ENCODE measurements at regions not wholly inside any gene's neighbourhood (a gene's known extent, or its start where the extent isn't known, plus 50 kb on each side); places are given as distances from the start of the nearest gene placed in this dataset.

DNA sequence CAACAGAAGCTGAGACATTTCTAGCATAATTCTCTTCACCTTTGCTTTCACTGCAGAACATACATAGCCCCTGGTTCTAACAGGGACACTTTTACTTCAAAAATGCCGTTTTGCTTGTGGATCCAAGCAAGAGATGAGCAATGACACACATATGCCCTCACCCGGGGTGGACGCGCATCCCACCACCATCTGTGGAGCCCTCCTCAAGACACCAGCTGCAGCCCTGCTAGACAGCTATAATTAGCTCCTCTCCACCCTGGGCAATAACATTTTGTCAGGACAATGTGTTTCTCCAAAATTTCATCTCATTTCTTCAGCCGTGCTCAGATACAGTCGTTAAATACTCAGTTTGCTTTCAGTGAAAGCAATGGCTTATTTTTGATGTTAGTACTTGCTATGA lies 368.7 kb upstream of the RAB6C start:
- H3K4me3 ChIP-seq (ENCODE audit: insufficient read depth, low read length), result no peak overlapping the region
- no peak overlapping the region for H3K4me2 ChIP-seq (ENCODE audit: insufficient read depth, low read length)
- TF ChIP-seq, protein P1, sequence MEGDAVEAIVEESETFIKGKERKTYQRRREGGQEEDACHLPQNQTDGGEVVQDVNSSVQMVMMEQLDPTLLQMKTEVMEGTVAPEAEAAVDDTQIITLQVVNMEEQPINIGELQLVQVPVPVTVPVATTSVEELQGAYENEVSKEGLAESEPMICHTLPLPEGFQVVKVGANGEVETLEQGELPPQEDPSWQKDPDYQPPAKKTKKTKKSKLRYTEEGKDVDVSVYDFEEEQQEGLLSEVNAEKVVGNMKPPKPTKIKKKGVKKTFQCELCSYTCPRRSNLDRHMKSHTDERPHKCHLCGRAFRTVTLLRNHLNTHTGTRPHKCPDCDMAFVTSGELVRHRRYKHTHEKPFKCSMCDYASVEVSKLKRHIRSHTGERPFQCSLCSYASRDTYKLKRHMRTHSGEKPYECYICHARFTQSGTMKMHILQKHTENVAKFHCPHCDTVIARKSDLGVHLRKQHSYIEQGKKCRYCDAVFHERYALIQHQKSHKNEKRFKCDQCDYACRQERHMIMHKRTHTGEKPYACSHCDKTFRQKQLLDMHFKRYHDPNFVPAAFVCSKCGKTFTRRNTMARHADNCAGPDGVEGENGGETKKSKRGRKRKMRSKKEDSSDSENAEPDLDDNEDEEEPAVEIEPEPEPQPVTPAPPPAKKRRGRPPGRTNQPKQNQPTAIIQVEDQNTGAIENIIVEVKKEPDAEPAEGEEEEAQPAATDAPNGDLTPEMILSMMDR (IDR thresholded peaks at IDR 0.05; ENCODE audit: extremely low read depth, low read depth, low read length), result no peak
- no peaks in the 10 kb centered on the region for H3K79me2 ChIP-seq (ENCODE audit: insufficient read depth, low read length)
- H3K27ac ChIP-seq (ENCODE audit: low read depth, low read length), result no peak overlapping the region
- no peaks in the 10 kb centered on the region for H4K20me1 ChIP-seq (ENCODE audit: insufficient read depth, low read length)
- no peaks in the 10 kb centered on the region for H3K36me3 ChIP-seq (ENCODE audit: insufficient read depth, low read length)
- no peak overlapping the region for H2AFZ ChIP-seq (ENCODE audit: low read length)
- no peaks in the 10 kb centered on the region for H3K4me1 ChIP-seq (ENCODE audit: insufficient read depth, low read length)
- H3K9me3 ChIP-seq (ENCODE audit: low read depth, low read length), result peaks cover 4% of the 10 kb centered on the region
- no peak for DNase-seq (ENCODE audit: insufficient read length, low spot score, missing footprints)
- H3K27me3 ChIP-seq (ENCODE audit: insufficient read depth, low read length), result no peaks in the 10 kb centered on the region

DNA sequence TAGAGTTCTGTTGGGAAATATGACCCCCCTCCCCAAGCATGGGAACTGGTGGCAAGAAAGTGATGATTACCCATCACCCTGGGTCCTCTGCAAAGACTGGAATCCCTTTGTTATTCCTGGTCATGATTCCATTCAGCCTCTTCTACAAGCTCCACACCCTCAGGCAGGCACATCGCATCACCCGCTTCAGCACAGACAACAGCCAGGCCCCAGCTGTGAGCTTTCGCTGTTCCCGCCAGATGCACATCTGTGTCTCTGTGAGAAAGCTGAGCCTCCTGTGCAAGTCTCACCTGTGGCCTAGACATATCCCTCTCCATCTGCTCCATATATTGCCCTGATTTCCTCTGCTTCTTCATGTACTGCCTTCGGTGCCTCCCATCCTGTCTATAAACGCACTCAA lies 368.0 kb upstream of the RAB6C start:
- no peaks in the 10 kb centered on the region for H3K27me3 ChIP-seq (ENCODE audit: insufficient read depth, low read length)
- H4K20me1 ChIP-seq (ENCODE audit: insufficient read depth, low read length), result no peaks in the 10 kb centered on the region
- TF ChIP-seq, protein P1 (IDR thresholded peaks at IDR 0.05; ENCODE audit: extremely low read depth, low read depth, low read length), result no peak
- H3K4me2 ChIP-seq (ENCODE audit: insufficient read depth, low read length), result no peak overlapping the region
- H3K4me1 ChIP-seq (ENCODE audit: insufficient read depth, low read length), result no peaks in the 10 kb centered on the region
- no peak overlapping the region for H3K4me3 ChIP-seq (ENCODE audit: insufficient read depth, low read length)
- no peak overlapping the region for H3K27ac ChIP-seq (ENCODE audit: low read depth, low read length)
- no peaks in the 10 kb centered on the region for H3K79me2 ChIP-seq (ENCODE audit: insufficient read depth, low read length)
- no peak overlapping the region for H2AFZ ChIP-seq (ENCODE audit: low read length)
- no peaks in the 10 kb centered on the region for H3K36me3 ChIP-seq (ENCODE audit: insufficient read depth, low read length)
- no peak for DNase-seq (ENCODE audit: insufficient read length, low spot score, missing footprints)
- peaks cover 4% of the 10 kb centered on the region for H3K9me3 ChIP-seq (ENCODE audit: low read depth, low read length)

DNA sequence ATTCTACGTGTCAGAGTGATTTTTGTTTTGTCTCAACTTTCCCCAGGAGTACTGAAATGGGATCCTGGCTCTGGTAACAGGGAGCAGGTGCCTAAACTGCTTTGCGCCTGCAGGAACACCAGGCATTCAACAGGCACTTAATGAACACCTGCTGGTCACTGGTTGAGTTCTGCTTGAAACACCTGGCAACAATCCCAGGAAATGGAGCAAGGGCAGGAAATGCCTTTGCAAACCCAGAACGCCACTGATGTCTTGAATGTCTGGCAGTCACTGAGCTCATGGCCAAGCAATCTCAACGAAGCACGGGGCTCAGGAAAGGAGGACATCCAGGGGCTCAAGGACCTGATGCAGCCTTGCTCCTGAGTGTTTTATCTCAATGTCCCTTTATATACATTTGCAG lies 360.0 kb upstream of the RAB6C start:
- H4K20me1 ChIP-seq (ENCODE audit: insufficient read depth, low read length), result no peaks in the 10 kb centered on the region
- H3K27me3 ChIP-seq (ENCODE audit: insufficient read depth, low read length), result no peaks in the 10 kb centered on the region
- no peak overlapping the region for H3K4me2 ChIP-seq (ENCODE audit: insufficient read depth, low read length)
- no peak overlapping the region for H2AFZ ChIP-seq (ENCODE audit: low read length)
- TF ChIP-seq, protein P1 (IDR thresholded peaks at IDR 0.05; ENCODE audit: extremely low read depth, low read depth, low read length), result no peak
- H3K27ac ChIP-seq (ENCODE audit: low read depth, low read length), result no peak overlapping the region
- H3K9me3 ChIP-seq (ENCODE audit: low read depth, low read length), result no peaks in the 10 kb centered on the region
- H3K4me1 ChIP-seq (ENCODE audit: insufficient read depth, low read length), result no peaks in the 10 kb centered on the region
- no peaks in the 10 kb centered on the region for H3K79me2 ChIP-seq (ENCODE audit: insufficient read depth, low read length)
- H3K36me3 ChIP-seq (ENCODE audit: insufficient read depth, low read length), result no peaks in the 10 kb centered on the region
- DNase-seq (ENCODE audit: insufficient read length, low spot score, missing footprints), result no peak
- H3K4me3 ChIP-seq (ENCODE audit: insufficient read depth, low read length), result no peak overlapping the region

DNA sequence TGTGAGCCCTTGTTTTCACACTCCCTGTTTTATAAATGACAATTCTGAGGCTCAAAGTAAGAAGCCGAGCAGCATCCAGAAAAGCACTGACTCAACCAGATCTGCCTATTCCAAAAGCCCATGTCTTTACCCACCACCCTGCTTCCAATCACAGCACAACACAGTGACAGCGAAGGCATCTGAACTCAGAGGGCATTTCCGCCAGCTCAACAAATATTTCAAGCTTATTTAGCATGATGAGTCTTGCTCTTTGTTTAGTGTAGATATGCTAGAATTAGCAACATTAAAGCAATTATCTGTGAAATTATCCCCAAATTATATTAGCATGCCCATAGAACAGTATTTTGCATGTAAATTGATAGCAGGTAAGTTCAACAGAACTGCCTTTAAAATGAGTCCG lies 359.1 kb upstream of the RAB6C start:
- TF ChIP-seq, protein P1 (IDR thresholded peaks at IDR 0.05; ENCODE audit: extremely low read depth, low read depth, low read length), result no peak
- Histone ChIP-seq H4K20me1 (ENCODE audit: insufficient read depth, low read length) (no peaks in the 10 kb centered on the region), H3K27ac (ENCODE audit: low read depth, low read length) (no peak overlapping the region), H3K9me3 (ENCODE audit: low read depth, low read length) (no peaks in the 10 kb centered on the region), H2AFZ (ENCODE audit: low read length) (no peak overlapping the region), H3K79me2 (ENCODE audit: insufficient read depth, low read length) (no peaks in the 10 kb centered on the region), H3K4me2 (ENCODE audit: insufficient read depth, low read length) (no peak overlapping the region), H3K4me1 (ENCODE audit: insufficient read depth, low read length) (no peaks in the 10 kb centered on the region), H3K4me3 (ENCODE audit: insufficient read depth, low read length) (no peak overlapping the region), H3K36me3 (ENCODE audit: insufficient read depth, low read length) (no peaks in the 10 kb centered on the region), H3K27me3 (ENCODE audit: insufficient read depth, low read length) (no peaks in the 10 kb centered on the region)
- no peak for DNase-seq (ENCODE audit: insufficient read length, low spot score, missing footprints)
